SK-N-SH treated with all-trans-retinoic acid at 6 μM for 48 hours (cell line): ENCODE measurements at regions not wholly inside any gene's neighbourhood (a gene's known extent, or its start where the extent isn't known, plus 50 kb on each side); places are given as distances from the start of the nearest gene placed in this dataset.

Experiments
- ATAC-seq: fragments of 200-7000 bp; cut with Tn5 transposase; 3 replicates; pipeline ENCODE4 v1.9.1; 2020; ENCODE audit warnings: mild to moderate bottlenecking, moderate library complexity
- ARNTL ChIP-seq: fragments of 450-650 bp; formaldehyde crosslinking; IDR thresholded peaks from 2 replicates; pipeline ENCODE4 v1.5.0; 2020; ENCODE audit warnings: low read depth, mild to moderate bottlenecking, moderate library complexity, borderline replicate concordance
- BACH2 ChIP-seq: fragments of 250-450 bp; sonication (Bioruptor Pico); IDR thresholded peaks from 2 replicates; pipeline ENCODE4 v1.9.0; 2021; ENCODE audit warnings: mild to moderate bottlenecking, borderline replicate concordance
- CSDC2 ChIP-seq: fragments of 250-450 bp; sonication (Bioruptor Pico); IDR thresholded peaks from 2 replicates; pipeline ENCODE4 v1.5.0; 2020; ENCODE audit warnings: mild to moderate bottlenecking, moderate library complexity
- CSRNP3 ChIP-seq: fragments of 250-450 bp; sonication (Bioruptor Pico); IDR thresholded peaks from 2 replicates; pipeline ENCODE4 v1.5.1; 2021; ENCODE audit warnings: mild to moderate bottlenecking, moderate library complexity
- ESRRG ChIP-seq: fragments of 250-450 bp; sonication (Bioruptor Pico); IDR thresholded peaks from 2 replicates; pipeline ENCODE4 v1.6.1; 2021; ENCODE audit warnings: mild to moderate bottlenecking
- GLIS3 ChIP-seq: fragments of 250-450 bp; sonication (Bioruptor Pico); IDR thresholded peaks from 2 replicates; pipeline ENCODE4 v1.5.0; 2020; ENCODE audit warnings: mild to moderate bottlenecking, moderate library complexity
- ISL1 ChIP-seq: fragments of 250-450 bp; sonication (Bioruptor Pico); IDR thresholded peaks from 2 replicates; pipeline ENCODE4 v2.1.2; 2022; ENCODE audit warnings: mild to moderate bottlenecking, moderate library complexity
- OSR1 ChIP-seq: fragments of 250-450 bp; sonication (Bioruptor Pico); IDR thresholded peaks from 2 replicates; pipeline ENCODE4 v1.8.0; 2022; ENCODE audit warnings: moderate library complexity, mild to moderate bottlenecking, inconsistent platforms
- PATZ1 ChIP-seq: fragments of 250-450 bp; sonication (Bioruptor Pico); IDR thresholded peaks from 2 replicates; pipeline ENCODE4 v1.8.0; 2020; ENCODE audit warnings: mild to moderate bottlenecking, moderate library complexity, borderline replicate concordance
- POU6F1 ChIP-seq: fragments of 250-450 bp; sonication (Bioruptor Pico); IDR thresholded peaks from 2 replicates; pipeline ENCODE4 v1.8.0; 2021; ENCODE audit warnings: low read depth, mild to moderate bottlenecking, moderate library complexity, borderline replicate concordance
- PPARA ChIP-seq: fragments of 250-450 bp; sonication (Bioruptor Pico); IDR thresholded peaks from 2 replicates; pipeline ENCODE4 v1.5.0; 2020; ENCODE audit warnings: mild to moderate bottlenecking, borderline replicate concordance
- RARB ChIP-seq: fragments of 250-450 bp; sonication (Bioruptor Pico); IDR thresholded peaks from 2 replicates; pipeline ENCODE4 v1.8.0; 2021; ENCODE audit warnings: mild to moderate bottlenecking, moderate library complexity
- SNAI2 ChIP-seq: fragments of 250-450 bp; sonication (Bioruptor Pico); IDR thresholded peaks from 2 replicates; pipeline ENCODE4 v1.5.0; 2020; ENCODE audit warnings: mild to moderate bottlenecking, moderate library complexity
- TCF4 ChIP-seq: fragments of 250-450 bp; sonication (Bioruptor Pico); IDR thresholded peaks from 2 replicates; pipeline ENCODE4 v1.8.0; 2021; ENCODE audit warnings: mild to moderate bottlenecking, moderate library complexity, borderline replicate concordance
- TOX ChIP-seq: fragments of 250-450 bp; sonication (Bioruptor Pico); IDR thresholded peaks from 2 replicates; pipeline ENCODE4 v1.8.0; 2021; ENCODE audit warnings: mild to moderate bottlenecking, moderate library complexity, borderline replicate concordance
- TSHZ2 ChIP-seq: fragments of 250-450 bp; sonication (Bioruptor Pico); IDR thresholded peaks from 2 replicates; pipeline ENCODE4 v1.5.0; 2020; ENCODE audit warnings: mild to moderate bottlenecking, moderate library complexity
- ZC3H10 ChIP-seq: fragments of 250-450 bp; sonication (Bioruptor Pico); IDR thresholded peaks from 2 replicates; pipeline ENCODE4 v1.5.1; 2021; ENCODE audit warnings: mild to moderate bottlenecking, moderate library complexity
- ZFP3 ChIP-seq: fragments of 250-450 bp; sonication (Bioruptor Pico); IDR thresholded peaks from 2 replicates; pipeline ENCODE4 v1.5.0; 2020; ENCODE audit warnings: mild to moderate bottlenecking, moderate library complexity
- ZFP30 ChIP-seq: fragments of 450-650 bp; formaldehyde crosslinking; IDR thresholded peaks from 2 replicates; pipeline ENCODE4 v1.5.0; 2022; ENCODE audit warnings: mild to moderate bottlenecking, moderate library complexity
- ZNF565 ChIP-seq: fragments of 450-650 bp; formaldehyde crosslinking; conservative IDR thresholded peaks from 2 replicates; pipeline ENCODE4 v1.5.0; 2020; ENCODE audit warnings: low read depth, mild to moderate bottlenecking, moderate library complexity
- ZNF70 ChIP-seq: fragments of 450-650 bp; formaldehyde crosslinking; IDR thresholded peaks from 2 replicates; pipeline ENCODE4 v1.5.0; 2020; ENCODE audit warnings: mild to moderate bottlenecking, moderate library complexity
- ZNF8 ChIP-seq: fragments of 450-650 bp; formaldehyde crosslinking; IDR thresholded peaks from 2 replicates; pipeline ENCODE4 v1.5.0; 2020; ENCODE audit warnings: mild to moderate bottlenecking, moderate library complexity

- TF ChIP-seq ZNF565 = no peak
- TF ChIP-seq ESRRG (CRISPR knock-in tag) = no peak
- no peak for TF ChIP-seq TCF4 (CRISPR knock-in tag)
- no peak for TF ChIP-seq OSR1 (CRISPR knock-in tag)
- no peak for TF ChIP-seq ZNF70 (CRISPR knock-in tag)
- TF ChIP-seq GLIS3 (CRISPR knock-in tag) = no peak
- TF ChIP-seq POU6F1 (CRISPR knock-in tag) = no peak
- no peak for TF ChIP-seq ARNTL
- no peak for TF ChIP-seq BACH2 (CRISPR knock-in tag)
- no peak for ATAC-seq
Observed at GRCh38 chr5:4832471-4832870, 307.7 kb upstream of the ADAMTS16 start.

- no peak for ATAC-seq
- TF ChIP-seq ZFP3 (no peak), ZNF565 (no peak), CSDC2 (CRISPR knock-in tag) (no peak), ESRRG (CRISPR knock-in tag) (no peak), ZFP30 (CRISPR knock-in tag) (no peak), ISL1 (CRISPR knock-in tag) (no peak), RARB (CRISPR knock-in tag) (no peak), PPARA (CRISPR knock-in tag) (no peak), ZNF8 (no peak), TCF4 (CRISPR knock-in tag) (no peak), ZNF70 (CRISPR knock-in tag) (no peak), CSRNP3 (CRISPR knock-in tag) (no peak), ARNTL (no peak), BACH2 (CRISPR knock-in tag) (no peak), ZC3H10 (CRISPR knock-in tag) (no peak), SNAI2 (CRISPR knock-in tag) (no peak), PATZ1 (no peak), TSHZ2 (CRISPR knock-in tag) (no peak), TOX (CRISPR knock-in tag) (no peak)
Observed at GRCh38 chr5:4833104-4833738, 306.9 kb upstream of the ADAMTS16 start.

- ATAC-seq = no peak
- TF ChIP-seq TSHZ2 (CRISPR knock-in tag) (no peak), POU6F1 (CRISPR knock-in tag) (no peak), BACH2 (CRISPR knock-in tag) (no peak), PPARA (CRISPR knock-in tag) (no peak), ISL1 (CRISPR knock-in tag) (no peak), PATZ1 (no peak), SNAI2 (CRISPR knock-in tag) (no peak)
Observed at GRCh38 chr5:4837489-4838058, 302.6 kb upstream of the ADAMTS16 start.
